GM12801 (cell line): ENCODE measurements at regions not wholly inside any gene's neighbourhood (a gene's known extent, or its start where the extent isn't known, plus 50 kb on each side); places are given as distances from the start of the nearest gene placed in this dataset.

Experiments used
- CTCF ChIP-seq: IDR thresholded peaks from one replicate; pipeline ENCODE4 v1.5.1; 2011; ENCODE audit warnings: control low read depth; ENCODE audit not compliant: insufficient read length; ENCODE audit errors: extremely low read depth

- TF ChIP-seq CTCF: no peak
These were observed 115.6 kb downstream of the POU4F1 start for GRCh38 chr13:78487707-78488106.

- TF ChIP-seq CTCF: no peak
These were observed 117.5 kb downstream of the POU4F1 start for GRCh38 chr13:78485803-78486202.

DNA sequence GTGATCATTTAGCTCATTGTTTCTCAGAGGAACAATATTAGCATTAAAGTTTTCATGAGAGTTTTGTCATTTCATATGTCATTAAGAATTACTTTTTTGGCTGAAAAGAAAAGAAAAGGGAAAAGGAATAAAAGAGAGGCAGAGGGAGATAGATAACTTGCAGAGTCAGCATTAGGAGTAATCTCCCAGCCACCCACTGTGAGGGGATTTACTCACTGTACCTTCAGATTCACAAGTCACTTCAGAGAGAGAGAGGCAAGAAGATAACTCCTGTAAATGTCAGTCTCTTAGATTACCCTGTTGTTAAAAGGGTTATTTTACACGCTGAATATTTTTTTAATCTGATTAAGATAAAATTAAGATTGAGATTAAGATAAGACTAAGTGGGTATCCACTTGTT lies 125.2 kb downstream of the POU4F1 start:
- no peak for TF ChIP-seq CTCF

DNA sequence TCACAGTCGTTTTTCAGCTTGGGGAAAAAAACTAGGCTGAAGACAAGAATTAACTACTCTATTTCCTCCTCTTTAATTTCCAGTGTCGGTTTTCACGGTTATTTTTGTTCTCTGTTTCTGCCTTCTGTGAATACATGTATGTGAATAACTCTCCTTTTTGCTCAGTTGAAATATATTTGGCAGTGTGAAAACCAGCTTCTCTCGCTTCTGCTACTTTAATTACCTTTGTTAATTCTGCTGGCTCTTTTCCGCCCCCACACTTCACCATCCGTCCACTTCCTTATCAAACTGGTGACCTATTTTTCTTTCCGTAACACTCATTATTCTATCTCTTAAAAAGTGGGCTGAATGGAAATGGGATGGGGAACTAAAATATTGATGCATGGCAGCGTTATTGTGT lies 126.4 kb downstream of the POU4F1 start:
- TF ChIP-seq CTCF: no peak

- TF ChIP-seq CTCF: no peak
These were observed 134.7 kb downstream of the POU4F1 start for GRCh38 chr13:78468621-78469020.

DNA sequence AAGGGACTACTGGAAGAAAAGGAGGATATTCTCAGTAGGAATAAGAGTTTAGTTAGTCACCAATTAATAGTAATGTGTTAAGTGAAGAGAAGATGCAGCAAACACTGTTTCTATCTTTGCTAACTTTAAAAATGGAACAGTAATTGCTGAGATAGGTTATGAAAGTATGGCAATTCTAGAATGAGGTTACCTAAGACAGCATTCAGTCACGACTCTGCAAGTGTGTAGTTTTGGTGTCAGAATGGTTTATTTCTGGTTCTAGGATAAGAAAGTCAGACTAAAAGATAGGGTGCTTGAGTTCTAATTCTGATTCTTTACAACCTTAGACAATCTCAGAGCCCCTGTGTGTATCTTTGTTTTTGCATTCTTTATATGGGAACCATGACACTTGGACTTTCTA lies 138.1 kb downstream of the POU4F1 start:
- TF ChIP-seq CTCF: no peak

DNA sequence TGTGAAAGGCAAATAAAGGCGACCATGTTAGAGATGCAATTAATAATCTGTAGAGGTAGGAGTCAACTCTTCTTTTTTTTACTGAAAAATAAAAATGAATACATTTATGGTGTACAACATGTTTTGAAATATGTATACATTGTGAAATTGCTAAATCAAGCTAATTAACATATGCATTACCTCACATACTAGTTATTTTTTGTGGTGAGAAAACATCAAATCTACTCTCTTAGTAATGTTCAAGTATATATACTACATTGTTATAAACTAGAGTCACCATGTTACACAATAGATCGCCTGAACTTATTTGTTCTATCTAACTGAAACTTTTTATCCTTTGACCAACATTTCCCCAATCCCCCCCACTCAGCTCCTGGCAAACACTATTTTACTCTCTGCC lies 143.2 kb downstream of the POU4F1 start:
- no peak for TF ChIP-seq CTCF

GRCh38 chr13:78443839-78444238 lies 159.5 kb downstream of the POU4F1 start:
- TF ChIP-seq CTCF: no peak
